Panc1 (cell line): ENCODE measurements at regions not wholly inside any gene's neighbourhood (a gene's known extent, or its start where the extent isn't known, plus 50 kb on each side); places are given as distances from the start of the nearest gene placed in this dataset.

ENCODE experiments used
- TCF7L2 ChIP-seq: IDR thresholded peaks from 2 replicates; pipeline ENCODE4 v1.6.1; 2011; ENCODE audit warnings: mild to moderate bottlenecking, low read depth, low read length, inconsistent platforms
- TF ChIP-seq, protein P1 (sequence below): fragments of 450-650 bp; IDR thresholded peaks from 2 replicates; pipeline ENCODE4 v1.5.1; 2017; ENCODE audit warnings: mild to moderate bottlenecking
- TF ChIP-seq, protein P2 (sequence below), 2 experiments: IDR thresholded peaks; 2 replicates each; pipeline ENCODE4 v1.6.1; 2011 to 2012; ENCODE audit warnings: low read depth in 2 of 2, control low read depth in 1 of 2, low read length in 1 of 2, mild to moderate bottlenecking in 1 of 2, moderate library complexity in 1 of 2; ENCODE audit not compliant: insufficient read depth in 1 of 2

DNA sequence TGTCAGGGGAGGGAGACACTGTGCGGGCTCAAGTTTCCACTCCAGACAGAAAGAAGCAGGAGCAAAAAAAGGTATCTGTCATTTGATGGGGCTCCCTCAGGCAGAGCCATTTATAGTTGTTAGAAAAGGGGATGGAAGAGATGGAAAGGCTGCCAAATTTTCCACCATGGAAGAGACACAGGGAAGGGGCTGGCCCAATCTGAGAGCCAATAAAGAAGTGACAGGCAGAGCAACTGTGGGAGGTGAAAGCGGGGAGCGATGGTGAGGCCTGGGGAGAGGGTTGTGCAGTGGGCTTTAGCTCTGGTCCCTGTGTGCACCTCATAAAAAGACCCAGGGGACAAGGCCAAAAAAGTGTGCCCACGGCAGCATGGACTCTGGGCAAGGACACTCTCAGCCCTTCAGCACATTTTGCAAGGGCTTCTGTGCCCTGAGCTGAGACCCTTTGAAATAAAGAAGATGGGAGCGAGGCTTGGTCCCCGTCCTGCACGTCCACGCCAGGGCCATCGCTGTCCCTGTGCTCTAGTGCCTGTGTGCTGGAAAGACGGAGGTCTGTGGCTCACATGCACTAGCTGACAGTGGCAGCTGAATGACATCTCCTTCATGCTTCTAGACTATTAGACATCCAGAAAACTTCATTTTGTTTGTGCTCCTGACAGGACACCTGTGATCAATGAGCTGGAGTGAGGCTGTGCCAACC is 456.7 kb upstream of the HS6ST1 start:
- TF ChIP-seq, protein P1, sequence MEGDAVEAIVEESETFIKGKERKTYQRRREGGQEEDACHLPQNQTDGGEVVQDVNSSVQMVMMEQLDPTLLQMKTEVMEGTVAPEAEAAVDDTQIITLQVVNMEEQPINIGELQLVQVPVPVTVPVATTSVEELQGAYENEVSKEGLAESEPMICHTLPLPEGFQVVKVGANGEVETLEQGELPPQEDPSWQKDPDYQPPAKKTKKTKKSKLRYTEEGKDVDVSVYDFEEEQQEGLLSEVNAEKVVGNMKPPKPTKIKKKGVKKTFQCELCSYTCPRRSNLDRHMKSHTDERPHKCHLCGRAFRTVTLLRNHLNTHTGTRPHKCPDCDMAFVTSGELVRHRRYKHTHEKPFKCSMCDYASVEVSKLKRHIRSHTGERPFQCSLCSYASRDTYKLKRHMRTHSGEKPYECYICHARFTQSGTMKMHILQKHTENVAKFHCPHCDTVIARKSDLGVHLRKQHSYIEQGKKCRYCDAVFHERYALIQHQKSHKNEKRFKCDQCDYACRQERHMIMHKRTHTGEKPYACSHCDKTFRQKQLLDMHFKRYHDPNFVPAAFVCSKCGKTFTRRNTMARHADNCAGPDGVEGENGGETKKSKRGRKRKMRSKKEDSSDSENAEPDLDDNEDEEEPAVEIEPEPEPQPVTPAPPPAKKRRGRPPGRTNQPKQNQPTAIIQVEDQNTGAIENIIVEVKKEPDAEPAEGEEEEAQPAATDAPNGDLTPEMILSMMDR = no peak
- TF ChIP-seq, protein P2, sequence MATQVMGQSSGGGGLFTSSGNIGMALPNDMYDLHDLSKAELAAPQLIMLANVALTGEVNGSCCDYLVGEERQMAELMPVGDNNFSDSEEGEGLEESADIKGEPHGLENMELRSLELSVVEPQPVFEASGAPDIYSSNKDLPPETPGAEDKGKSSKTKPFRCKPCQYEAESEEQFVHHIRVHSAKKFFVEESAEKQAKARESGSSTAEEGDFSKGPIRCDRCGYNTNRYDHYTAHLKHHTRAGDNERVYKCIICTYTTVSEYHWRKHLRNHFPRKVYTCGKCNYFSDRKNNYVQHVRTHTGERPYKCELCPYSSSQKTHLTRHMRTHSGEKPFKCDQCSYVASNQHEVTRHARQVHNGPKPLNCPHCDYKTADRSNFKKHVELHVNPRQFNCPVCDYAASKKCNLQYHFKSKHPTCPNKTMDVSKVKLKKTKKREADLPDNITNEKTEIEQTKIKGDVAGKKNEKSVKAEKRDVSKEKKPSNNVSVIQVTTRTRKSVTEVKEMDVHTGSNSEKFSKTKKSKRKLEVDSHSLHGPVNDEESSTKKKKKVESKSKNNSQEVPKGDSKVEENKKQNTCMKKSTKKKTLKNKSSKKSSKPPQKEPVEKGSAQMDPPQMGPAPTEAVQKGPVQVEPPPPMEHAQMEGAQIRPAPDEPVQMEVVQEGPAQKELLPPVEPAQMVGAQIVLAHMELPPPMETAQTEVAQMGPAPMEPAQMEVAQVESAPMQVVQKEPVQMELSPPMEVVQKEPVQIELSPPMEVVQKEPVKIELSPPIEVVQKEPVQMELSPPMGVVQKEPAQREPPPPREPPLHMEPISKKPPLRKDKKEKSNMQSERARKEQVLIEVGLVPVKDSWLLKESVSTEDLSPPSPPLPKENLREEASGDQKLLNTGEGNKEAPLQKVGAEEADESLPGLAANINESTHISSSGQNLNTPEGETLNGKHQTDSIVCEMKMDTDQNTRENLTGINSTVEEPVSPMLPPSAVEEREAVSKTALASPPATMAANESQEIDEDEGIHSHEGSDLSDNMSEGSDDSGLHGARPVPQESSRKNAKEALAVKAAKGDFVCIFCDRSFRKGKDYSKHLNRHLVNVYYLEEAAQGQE (IDR thresholded peaks at IDR 0.05; ENCODE audit: insufficient read depth in 1 of 2, low read depth in 2 of 2, low read length in 1 of 2) = no peak
- TF ChIP-seq TCF7L2 = no peak
